Iris pigment epithelial cell (primary cell): ENCODE measurements at regions not wholly inside any gene's neighbourhood (a gene's known extent, or its start where the extent isn't known, plus 50 kb on each side); places are given as distances from the start of the nearest gene placed in this dataset.
"Not testable (repeated sequence)": the region's sequence is repeated elsewhere in the genome, so short reads cannot be mapped to it uniquely, and the experiment has no call there.

Source experiments
- DNase-seq: peaks from one replicate; pipeline ENCODE4 v3.0.0-alpha.2; 2011; ENCODE audit warnings: low read depth

DNA sequence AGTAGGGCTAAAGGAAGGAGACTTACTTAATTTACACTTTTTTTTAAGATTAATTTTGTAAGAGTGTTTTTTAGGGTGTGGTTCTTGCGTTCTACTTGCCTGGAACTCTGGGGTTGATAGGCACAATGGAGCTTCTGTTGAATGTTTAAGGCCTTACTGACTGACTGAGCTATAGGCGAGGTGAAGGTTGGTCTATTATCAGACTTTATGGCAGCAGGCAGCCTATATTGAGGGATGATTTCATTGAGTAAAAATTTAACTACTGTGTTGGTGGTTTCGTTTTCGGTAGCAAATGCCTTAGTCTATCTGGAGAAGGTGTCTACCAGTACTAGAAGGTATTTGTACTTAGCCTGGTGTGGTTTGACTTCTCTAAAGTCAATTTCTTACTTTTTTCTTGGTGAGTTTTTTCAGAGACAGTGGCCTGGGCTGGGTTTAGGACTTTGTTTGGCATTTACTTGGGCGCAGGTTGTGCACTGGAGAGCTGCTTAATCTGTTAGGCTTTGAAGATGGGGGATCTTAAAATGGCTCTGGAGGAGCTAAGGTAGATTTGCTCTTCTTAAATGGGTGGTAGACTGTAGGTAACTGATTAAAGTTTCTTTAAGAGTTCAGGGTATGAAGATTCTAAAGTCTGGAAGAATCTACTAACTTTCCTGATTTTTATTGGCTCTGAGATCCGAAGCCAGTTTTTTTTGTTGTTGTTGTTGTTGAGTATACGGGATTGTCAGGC is 164.5 kb upstream of the CCZ1B start:
- DNase-seq, result not testable (repeated sequence)

DNA sequence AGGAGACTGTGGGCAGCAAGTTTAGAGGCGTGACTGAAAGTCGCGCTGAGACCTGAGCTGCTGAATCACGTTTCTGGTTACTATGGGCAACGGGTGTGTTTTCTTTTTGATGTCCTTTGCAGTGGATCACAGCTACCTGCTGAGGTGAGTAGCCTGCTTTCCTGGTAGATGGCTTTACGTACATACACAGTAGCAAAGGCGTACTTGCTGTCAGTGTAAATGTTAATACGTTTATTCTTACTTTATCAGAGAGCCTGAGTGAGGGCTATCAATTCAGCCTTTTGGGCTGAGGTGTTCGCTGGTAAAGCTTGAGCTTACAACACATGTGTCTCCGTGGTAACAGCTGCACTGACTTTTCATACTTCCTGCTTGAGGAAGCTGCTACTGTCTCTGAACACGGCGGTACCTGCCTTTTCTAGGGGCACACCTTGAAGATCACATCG is 165.1 kb upstream of the CCZ1B start:
- DNase-seq, result peak; percentile 1

DNA sequence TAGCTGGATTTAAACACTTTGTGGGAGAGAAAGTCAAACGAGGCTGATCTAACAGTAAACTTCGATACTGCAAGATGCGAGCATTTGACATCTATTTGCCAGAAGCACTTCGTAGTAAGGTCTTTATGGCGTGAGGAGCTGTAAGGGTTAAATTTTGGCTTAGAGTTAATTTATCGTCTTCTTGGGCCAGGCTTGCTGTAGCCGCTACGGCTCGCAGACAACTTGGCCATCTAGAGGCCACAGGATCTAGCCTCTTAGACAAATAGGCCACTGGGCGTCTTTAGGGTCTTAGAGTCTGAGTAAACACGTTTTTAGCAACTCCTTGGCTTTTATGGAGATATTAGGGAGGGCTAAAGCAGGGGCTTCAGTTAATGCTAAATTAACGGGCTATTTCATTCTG is 165.6 kb upstream of the CCZ1B start:
- DNase-seq, result not testable (repeated sequence)

DNA sequence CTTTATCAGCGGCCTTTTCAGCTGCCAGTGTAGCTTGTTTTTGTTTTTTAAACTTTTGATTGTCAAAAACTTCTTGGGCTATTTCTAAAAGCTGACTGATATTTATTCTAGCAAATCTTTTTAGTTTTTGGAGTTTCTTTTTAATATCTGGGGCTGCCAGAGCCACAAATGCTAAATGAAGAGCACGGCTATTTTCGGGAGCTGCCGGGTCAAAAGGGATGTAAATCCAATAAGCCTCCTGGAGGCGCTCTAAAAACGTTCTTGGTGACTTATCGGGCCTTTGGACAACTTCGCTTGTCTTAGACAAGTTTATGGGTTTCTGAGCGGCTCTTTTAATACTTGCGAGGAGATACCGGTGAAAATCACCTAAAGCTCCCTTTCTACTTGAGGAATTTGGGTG is 166.1 kb upstream of the CCZ1B start:
- not testable (repeated sequence) for DNase-seq

DNA sequence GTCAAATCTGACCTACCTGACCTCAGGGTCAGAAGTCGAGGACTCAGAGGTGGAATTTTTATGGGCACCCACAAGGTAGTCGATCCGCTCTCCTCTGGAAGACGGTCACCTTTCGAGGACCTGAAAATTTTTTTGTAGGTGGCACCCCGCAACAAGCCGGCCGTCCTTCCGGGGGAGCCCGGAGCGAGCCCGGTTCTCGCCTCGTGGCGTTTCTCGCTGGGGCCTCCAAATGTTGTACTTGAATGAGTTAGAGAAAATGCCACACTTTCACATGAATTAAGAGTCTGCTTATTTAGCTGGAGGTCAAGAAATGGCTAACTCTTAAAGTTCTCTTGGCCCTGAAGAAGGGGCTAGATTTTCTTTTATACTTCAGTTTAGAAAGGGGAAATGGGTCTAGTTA is 169.0 kb upstream of the CCZ1B start:
- DNase-seq, result not testable (repeated sequence)

DNA sequence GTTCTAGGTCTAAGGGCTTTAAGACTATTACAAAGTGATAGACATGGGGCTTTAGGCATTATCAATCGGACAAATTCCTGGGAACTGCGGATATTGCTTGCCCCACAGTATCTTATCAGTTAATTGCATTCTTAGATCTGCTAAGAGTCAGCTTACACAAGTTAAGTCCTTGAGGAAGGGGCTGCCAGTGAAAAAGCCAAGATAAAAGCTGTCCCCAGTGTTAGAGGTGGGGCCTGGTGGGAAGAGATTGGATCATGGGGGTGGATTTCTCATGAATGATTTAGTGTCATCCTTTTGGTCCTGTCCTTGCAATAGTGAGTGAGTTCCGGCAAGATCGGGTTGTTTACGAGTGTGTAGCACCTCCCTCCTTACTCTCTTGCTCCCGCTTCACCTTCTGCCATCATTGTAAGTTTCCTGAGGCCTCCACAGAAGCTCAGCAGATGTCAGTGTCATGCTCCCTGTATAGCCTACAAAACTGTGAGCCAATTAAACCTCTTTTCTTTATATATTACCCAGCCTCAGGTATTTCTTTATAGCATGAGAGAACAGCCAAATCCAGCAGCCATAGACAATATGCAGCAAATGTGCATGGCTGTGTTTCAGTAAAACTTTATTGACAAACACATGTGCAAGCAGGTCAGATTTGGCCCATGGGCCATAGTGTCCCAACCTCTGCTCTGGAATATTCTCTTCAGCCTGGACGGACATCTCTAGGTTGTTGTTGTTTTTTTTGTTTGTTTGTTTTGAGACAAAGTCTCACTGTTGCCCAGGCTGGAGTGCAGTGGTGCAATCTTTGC is 169.6 kb upstream of the CCZ1B start:
- DNase-seq, result not testable (repeated sequence)

DNA sequence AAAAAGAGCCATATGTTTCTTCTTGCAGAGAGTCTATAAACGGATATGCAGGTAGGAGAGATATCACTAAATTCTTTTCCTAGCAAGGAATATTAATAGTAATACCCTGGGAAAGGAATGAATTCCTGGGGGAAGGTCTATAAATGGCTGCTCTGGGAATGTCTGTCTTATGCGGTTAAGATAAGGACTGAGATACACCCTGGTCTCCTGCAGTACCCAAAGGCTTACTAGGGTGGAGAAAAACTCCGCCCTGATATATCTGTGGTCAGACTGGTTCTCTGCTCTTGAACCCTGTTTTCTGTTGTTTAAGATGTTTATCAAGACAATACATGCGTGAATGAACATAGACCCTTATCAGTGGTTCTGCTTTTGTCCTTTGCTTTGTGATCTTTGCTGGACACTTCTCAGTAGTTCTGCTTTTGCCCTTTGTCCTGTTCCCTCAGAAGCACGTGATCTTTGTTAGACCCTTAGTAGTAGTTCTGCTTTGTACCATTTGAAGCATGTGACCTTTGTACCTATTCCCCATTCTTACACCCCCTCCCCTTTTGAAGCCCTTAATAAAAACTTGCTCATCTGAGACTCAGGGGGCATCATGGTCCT is 173.1 kb upstream of the CCZ1B start:
- not testable (repeated sequence) for DNase-seq

DNA sequence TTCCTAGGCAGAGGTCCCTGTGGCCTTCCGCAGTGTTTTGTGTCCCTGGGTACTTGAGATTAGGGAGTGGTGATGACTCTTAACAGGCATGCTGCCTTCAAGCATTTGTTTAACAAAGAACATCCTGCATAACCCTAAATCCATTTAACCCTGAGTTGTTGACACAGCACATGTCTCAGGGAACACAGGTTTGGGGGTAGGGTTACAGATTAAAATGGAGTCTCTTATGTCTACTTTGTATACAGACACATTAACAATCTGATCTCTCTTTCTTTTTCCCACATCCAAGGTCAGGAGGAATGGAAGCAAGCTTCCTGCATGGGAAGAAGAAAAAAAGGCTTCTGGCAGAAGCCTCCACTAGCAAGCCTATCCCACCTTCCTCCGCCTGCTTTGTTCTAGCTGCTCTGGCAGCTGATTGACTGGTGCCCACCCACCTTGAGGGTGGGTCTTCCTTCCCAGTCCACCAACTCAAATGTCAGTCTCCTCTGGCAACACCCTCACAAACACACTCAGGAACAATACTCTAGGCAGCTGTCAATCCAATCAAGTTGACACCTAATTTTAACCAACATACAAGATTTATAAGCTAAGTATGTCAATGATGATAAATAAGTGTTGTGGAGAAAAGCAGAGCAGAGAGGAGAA is 176.5 kb upstream of the CCZ1B start:
- no peak for DNase-seq

DNA sequence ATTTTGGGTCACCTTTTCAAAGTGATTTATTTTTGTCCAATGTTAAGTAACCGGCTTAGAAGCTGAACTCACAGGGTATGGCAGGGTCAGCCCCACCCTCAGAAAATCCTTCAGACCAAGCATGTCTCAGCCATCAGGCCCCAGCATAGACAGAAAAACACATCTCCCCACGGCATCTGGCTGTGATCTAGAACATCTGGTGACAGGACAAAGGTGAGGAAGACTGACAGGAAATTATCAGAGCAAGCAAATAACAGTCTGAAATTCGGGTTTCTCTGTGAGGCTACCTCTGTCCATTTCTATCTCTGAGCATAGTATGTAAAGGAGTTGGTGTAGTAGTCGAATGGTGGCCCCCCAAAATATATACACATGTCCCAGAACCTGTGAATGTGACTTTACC is 177.0 kb upstream of the C1GALT1 start:
- no peak for DNase-seq

DNA sequence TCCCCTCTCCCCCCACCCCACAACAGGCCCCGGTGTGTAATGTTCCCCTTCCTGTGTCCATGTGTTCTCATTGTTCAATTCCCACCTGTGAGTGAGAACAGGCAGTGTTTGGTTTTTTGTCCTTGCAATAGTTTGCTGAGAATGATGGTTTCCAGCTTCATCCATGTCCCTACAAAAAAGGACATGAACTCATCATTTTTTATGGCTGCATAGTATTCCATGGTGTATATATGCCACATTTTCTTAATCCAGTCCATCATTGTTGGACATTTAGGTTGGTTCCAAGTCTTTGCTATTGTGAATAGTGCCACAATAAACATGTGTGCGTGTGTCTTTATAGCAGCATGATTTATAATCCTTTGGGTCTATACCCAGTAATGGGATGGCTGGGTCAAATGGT is 176.4 kb upstream of the C1GALT1 start:
- not testable (repeated sequence) for DNase-seq

DNA sequence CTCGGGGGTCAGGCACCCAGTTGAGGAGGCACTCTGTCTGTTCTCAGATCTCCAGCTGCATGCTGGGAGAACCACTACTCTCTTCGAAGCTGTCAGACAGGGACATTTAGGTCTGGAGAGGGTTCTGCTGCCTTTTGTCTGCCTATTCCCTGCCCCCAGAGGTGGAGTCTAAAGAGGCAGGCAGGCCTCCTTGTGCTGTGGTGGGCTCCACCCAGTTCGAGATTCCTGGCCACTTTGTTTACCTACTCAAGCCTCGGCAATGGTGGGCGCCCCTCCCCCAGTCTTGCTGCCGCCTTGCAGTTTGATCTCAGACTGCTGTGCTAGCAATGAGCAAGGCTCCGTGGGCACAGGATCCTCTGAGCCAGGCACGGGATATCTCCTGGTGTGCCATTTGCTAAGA is 171.1 kb upstream of the C1GALT1 start:
- not testable (repeated sequence) for DNase-seq

DNA sequence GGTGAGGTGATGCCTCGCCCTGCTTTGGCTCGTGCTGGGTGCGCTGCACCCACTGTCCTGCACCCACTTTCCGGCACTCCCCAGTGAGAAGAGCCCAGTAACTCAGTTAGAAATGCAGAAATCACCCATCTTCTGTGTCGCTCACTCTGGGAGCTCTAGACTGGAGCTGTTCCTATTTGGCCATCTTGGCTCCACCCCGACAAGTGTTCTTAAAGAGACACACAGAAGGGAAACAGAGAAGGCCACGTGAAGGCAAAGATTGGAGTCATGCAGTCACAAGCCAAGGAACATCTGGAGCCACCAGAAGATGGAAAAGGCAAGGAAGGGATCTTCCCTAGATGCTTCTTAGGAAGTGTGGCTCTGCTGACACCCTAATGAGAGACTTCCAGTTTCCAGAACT is 170.6 kb upstream of the C1GALT1 start:
- not testable (repeated sequence) for DNase-seq

DNA sequence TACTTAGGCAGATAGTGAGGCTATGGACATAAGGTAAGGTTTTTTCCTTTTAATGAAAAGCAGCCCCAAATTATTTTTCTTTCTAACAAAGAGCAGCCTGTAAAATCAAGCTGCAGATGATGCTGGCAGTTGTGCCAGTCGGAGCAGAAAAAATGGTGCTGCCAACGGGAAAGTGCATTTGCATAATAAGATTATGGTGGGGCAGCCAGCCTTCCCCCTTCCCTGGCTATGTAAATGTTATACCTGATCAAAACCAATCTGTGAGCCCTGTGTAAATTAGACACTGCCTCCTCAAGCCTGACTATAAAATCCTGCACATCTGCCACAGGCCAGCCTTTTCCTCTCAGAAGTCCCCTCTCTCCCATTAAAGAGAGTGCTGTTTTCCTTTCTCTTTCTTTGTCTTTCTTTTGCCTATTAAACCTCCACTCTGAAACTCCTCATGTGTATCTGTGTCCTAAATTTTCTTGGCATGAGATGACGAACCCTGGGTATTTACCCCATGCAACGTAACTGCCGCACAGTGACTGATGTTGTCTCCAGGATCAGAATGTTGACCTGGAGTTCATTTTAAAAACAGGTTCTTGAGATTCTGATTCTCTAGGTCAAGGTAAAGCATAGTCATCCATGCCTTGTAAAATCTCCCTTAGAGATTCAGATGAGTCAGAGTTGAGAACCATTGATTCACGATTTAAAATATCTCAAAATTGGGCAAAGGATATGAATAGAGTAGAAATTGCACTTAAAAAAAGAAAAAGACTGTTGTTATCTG is 167.3 kb upstream of the C1GALT1 start:
- no peak for DNase-seq

DNA sequence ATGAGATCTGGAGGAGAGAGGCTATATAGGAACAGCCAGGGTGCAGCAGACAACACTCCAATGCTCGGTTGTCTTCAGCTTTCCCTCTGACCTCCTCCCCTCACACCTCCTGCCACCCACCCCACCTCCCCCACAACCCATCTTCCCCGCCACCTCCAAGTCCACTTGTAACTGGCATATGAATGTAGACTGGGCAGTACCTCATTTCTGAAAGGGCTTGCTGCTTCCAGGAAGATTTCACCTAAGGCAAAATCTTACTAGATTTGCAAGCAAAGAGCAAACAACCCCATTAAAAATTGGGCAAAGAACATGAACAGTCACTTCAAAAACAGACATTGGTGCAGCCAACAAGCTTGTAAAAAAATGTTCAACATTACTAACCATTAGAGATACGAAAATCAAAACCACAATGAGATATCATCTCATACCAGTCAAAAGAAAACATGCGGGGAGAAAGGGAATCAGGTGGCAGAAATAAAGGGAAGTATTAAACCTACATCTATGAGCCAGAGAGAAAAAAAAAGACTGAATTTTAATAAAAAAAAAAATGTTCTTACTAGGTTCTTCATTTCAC is 164.6 kb upstream of the C1GALT1 start:
- DNase-seq, result no peak

DNA sequence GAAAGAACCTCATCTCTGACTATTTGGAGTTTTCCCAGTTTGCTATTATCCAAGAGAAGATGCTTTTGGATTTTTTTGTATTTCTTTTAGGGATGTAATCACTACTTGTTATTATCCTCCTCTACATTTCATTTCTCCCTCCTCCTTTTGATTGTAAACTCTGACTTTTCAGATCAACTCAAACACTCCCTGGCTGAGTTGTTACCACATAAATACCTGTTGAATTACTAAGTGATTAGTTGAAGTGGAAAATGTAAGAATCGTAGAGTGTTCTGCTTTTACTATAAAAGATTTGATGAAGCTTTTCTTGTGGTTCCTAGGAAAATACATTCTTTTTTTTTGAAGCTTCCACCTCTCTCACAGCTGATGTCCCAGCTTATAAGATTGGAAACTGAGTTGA is 164.1 kb upstream of the C1GALT1 start:
- DNase-seq, result no peak

DNA sequence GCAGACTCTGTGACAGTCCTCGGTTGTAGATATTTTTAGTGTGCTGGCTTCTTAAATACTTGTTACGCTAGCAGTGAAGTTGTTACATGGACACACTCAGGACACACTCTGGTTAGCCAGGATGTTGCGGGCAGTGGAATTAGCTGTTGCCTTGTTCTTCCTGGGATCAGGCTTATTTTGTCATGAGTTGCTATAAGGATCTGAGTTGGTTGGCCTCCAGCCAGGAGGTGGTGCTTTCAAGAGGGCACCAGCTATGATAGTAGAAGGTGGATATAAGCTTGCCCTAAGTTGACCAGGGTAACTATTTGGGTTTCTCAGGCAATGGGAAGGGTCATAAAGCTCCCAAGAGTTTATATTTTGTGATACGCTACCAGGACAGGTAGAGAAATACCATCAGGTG is 150.1 kb upstream of the C1GALT1 start:
- no peak for DNase-seq

DNA sequence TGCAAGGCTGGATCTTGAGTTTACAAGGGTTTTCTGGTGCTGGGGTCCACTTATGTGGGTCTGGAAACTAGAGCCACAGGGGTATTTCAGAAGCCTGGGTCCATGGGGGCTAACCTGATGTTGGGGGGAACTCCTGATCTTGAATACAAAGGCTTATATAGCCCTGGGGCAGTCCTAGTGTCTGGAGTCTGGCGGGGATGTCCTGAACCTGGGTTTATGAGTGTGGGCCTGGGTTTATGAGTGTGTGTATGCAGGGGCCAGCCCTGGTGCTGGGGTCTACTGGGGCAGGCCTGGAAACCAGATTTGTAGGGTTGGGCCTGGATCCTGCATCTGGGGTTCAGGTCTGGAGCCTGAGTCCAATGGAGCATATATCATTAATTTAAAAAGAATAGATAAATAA is 146.5 kb upstream of the C1GALT1 start:
- no peak for DNase-seq

DNA sequence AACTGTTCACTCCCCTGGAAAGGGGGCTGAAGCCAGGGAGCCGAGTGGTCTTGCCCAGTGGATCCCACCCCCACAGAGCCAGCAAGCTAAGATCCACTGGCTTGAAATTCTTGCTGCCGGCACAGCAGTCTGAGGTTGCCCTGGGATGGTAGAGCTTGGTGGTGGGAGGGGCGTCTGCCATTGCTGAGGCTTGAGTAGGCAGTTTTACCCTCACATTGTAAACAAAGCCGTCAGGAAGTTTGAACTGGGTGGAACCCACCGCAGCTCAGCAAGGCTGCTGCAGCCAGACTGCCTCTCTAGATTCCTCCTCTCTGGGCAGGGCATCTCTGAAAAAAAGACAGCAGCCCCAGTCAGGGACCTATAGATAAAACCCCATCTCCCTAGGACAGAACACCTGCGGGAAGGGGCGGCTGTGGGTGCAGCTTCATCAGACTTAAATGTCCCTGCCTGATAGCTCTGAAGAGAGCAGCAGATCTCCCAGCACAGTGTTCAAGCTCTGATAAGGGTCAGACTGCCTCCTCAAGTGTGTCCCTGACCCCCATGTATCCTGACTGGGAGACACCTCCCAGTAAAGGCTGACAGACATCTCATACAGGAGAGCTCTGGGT is 140.0 kb upstream of the C1GALT1 start:
- not testable (repeated sequence) for DNase-seq

DNA sequence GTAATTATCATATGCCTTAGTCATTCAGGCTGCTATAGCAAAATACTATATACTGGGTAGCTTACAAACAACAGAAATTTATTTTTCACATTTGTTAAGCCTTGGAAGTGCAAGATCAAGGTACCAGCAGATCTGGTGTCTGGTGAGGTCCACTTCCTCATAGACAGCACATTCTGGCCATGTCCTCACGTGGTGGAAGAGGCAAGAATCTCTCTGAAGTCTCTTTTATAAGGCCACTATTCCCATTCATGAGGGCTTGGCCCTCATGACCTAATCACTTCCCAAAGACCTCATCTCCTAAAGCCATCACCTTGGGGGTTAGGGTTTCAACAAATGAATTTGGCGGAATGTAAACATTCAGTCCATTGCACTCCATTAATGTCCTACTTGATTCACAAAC is 137.5 kb upstream of the C1GALT1 start:
- no peak for DNase-seq

DNA sequence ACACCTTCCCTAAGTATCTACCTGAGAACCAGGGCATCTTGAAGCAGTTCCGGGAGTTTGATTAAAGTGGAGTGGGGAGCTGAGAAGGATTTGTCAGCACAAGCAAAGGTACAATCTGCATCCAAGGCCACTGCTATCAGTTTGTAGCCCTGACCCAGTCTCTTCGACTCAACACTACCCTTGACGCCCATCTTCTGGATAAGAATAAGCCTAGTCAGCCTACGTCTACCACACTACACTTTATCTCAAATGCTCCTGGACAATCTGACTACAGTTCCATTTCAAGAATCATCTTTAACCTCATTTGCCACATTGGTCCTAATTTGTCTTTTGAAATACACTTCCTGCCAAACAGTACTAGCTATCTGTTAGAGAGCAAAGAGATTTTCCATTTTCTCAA is 134.1 kb upstream of the C1GALT1 start:
- DNase-seq, result no peak
